HCT116 (cell line): ENCODE measurements at regions not wholly inside any gene's neighbourhood (a gene's known extent, or its start where the extent isn't known, plus 50 kb on each side); places are given as distances from the start of the nearest gene placed in this dataset.

Source experiments
- ATAC-seq: fragments of 200-7000 bp; cut with Tn5 transposase; 2 replicates; pipeline ENCODE4 v1.9.1; 2020; ENCODE audit warnings: mild to moderate bottlenecking, moderate library complexity
- BruUV-seq: library from RNA; stranded (reverse); fragments of 400-500 nt; replicated peaks from 2 replicates; lab custom pipeline; 2021; lab: Mats Ljungman, UMichigan
- CTCF ChIA-PET: fragments of 300-600 bp; sonication (Branson Sonifier 250); formaldehyde crosslinking; loops from one replicate; lab custom pipeline; 2021; ENCODE audit warnings: antibody characterized with exemption; lab: Charles Lee
- POLR2A ChIA-PET: fragments of 300-600, 350-600 bp; sonication (Branson Sonifier 250); formaldehyde crosslinking; loops from one replicate; lab custom pipeline; 2021; ENCODE audit warnings: antibody characterized with exemption; lab: Charles Lee
- RAD21 ChIA-PET, 2 experiments: fragments of 300-600 bp; sonication (Branson Sonifier 250); formaldehyde crosslinking; loops; one replicate each; lab custom pipeline; 2023; ENCODE audit warnings: low total read pairs in 2 of 2; ENCODE audit not compliant: uncharacterized antibody in 2 of 2, unreplicated experiment in 2 of 2, low non-redundant PET in 1 of 2; lab: Charles Lee
- DNase-seq: peaks from one replicate; pipeline ENCODE4 v3.0.0-alpha.2; 2010; ENCODE audit warnings: low read depth, low spot score
- H2AFZ ChIP-seq: fragments of 200-600 bp; shearing (Covaris generic), sonication (generic); 2 replicates; pipeline ENCODE4 v1.6.1; 2017; ENCODE audit warnings: low read depth, mixed run types, mixed read lengths, antibody characterized with exemption, low read length; ENCODE audit not compliant: poor library complexity, severe bottlenecking
- H3K27ac ChIP-seq: 2 replicates; pipeline ENCODE4 v1.5.1; 2012; ENCODE audit warnings: low read depth, low read length
- H3K27me3 ChIP-seq: fragments of 200-600 bp; sonication (generic); 2 replicates; pipeline ENCODE4 v1.6.1; 2016; ENCODE audit warnings: mixed run types, low read length, mixed read lengths; ENCODE audit not compliant: insufficient read depth
- H3K36me3 ChIP-seq, 2 experiments: fragments of 200-500 bp in 1 of 2; fragments of 200-600 bp in 1 of 2; sonication (Bioruptor generic) in 1 of 2; sonication (generic) in 1 of 2; 2 replicates each; pipeline versions ENCODE4 v1.5.1 to v1.6.1; 2014 to 2016; ENCODE audit warnings: low read length in 2 of 2, inconsistent platforms in 1 of 2, mixed read lengths in 1 of 2, mixed run types in 1 of 2; ENCODE audit not compliant: insufficient read depth in 2 of 2, control insufficient read depth in 1 of 2
- H3K4me1 ChIP-seq, 2 experiments: fragments of 200-600 bp in 1 of 2; sonication (generic) in 1 of 2; 2 replicates each; pipeline versions ENCODE4 v1.5.1 to v1.6.1; 2012 to 2017; ENCODE audit warnings: low read length in 2 of 2, inconsistent platforms in 1 of 2, mild to moderate bottlenecking in 1 of 2, mixed read lengths in 1 of 2, mixed run types in 1 of 2, moderate library complexity in 1 of 2; ENCODE audit not compliant: insufficient read depth in 2 of 2, control insufficient read depth in 1 of 2
- H3K4me2 ChIP-seq: fragments of 200-600 bp; sonication (generic); 2 replicates; pipeline ENCODE4 v1.6.1; 2017; ENCODE audit warnings: mixed run types, low read length, mixed read lengths
- H3K4me3 ChIP-seq, 2 experiments: fragments of 200-600 bp in 1 of 2; sonication (generic) in 1 of 2; replicated peaks in 1 of 2; 2 replicates each; pipeline ENCODE4 v1.5.1; 2011 to 2016; ENCODE audit warnings: low read length in 2 of 2, control low read depth in 1 of 2, low read depth in 1 of 2, mild to moderate bottlenecking in 1 of 2, mixed read lengths in 1 of 2, mixed run types in 1 of 2
- H3K79me2 ChIP-seq: fragments of 200-600 bp; sonication (generic); 2 replicates; pipeline ENCODE4 v1.6.1; 2017; ENCODE audit warnings: mild to moderate bottlenecking, mixed run types, low read length, moderate library complexity, mixed read lengths; ENCODE audit not compliant: insufficient read depth
- H3K9ac ChIP-seq: fragments of 200-600 bp; sonication (generic); 2 replicates; pipeline ENCODE4 v1.6.1; 2016; ENCODE audit warnings: low read length, mixed read lengths
- H3K9me2 ChIP-seq: fragments of 200-600 bp; sonication (generic), shearing (Covaris generic); 2 replicates; pipeline ENCODE4 v1.6.1; 2017; ENCODE audit warnings: mixed run types, mild to moderate bottlenecking, moderate library complexity; ENCODE audit not compliant: insufficient read depth
- H3K9me3 ChIP-seq, 2 experiments: fragments of 200-500 bp in 1 of 2; fragments of 200-600 bp in 1 of 2; sonication (Bioruptor generic) in 1 of 2; sonication (generic) in 1 of 2; 2 replicates each; pipeline ENCODE4 v1.6.1; 2014 to 2017; ENCODE audit warnings: low read length in 2 of 2, mixed read lengths in 2 of 2, inconsistent platforms in 1 of 2, low read depth in 1 of 2, mild to moderate bottlenecking in 1 of 2, mixed run types in 1 of 2, moderate library complexity in 1 of 2; ENCODE audit not compliant: control insufficient read depth in 1 of 2, insufficient read depth in 1 of 2
- H4K20me1 ChIP-seq: fragments of 200-600 bp; sonication (generic), shearing (Covaris generic); 2 replicates; pipeline ENCODE4 v1.6.1; 2017; ENCODE audit warnings: mixed run types, mild to moderate bottlenecking, moderate library complexity; ENCODE audit not compliant: insufficient read depth
- CBX3 ChIP-seq: IDR thresholded peaks from 2 replicates; pipeline ENCODE4 v1.6.1; 2012; ENCODE audit warnings: low read depth
- ELF1 ChIP-seq: IDR thresholded peaks from 2 replicates; pipeline ENCODE4 v1.6.1; 2012; ENCODE audit warnings: low read depth, borderline replicate concordance
- EZH2phosphoT487 ChIP-seq: fragments of 200-600 bp; IDR thresholded peaks from 2 replicates; pipeline ENCODE4 v1.6.1; 2018; ENCODE audit warnings: antibody characterized with exemption, borderline replicate concordance
- JUND ChIP-seq: IDR thresholded peaks from 2 replicates; pipeline ENCODE4 v1.6.1; 2012
- POLR2A ChIP-seq: IDR thresholded peaks from 2 replicates; pipeline ENCODE4 v1.7.0; 2011; ENCODE audit warnings: borderline replicate concordance; ENCODE audit not compliant: insufficient read depth, insufficient read length; ENCODE audit errors: extremely low read depth
- POLR2AphosphoS5 ChIP-seq: IDR thresholded peaks from 2 replicates; pipeline ENCODE4 v1.6.1; 2011; ENCODE audit warnings: mild to moderate bottlenecking, low read depth, low read length, moderate library complexity
- SIN3A ChIP-seq: IDR thresholded peaks from 2 replicates; pipeline ENCODE4 v1.6.1; 2012; ENCODE audit warnings: low read depth
- SRF ChIP-seq: IDR thresholded peaks from 2 replicates; pipeline ENCODE4 v1.6.1; 2012; ENCODE audit warnings: low read depth
- ZNF274 ChIP-seq: fragments of 200-500 bp; sonication (Bioruptor generic); IDR thresholded peaks from 2 replicates; pipeline ENCODE4 v1.6.1; 2014; ENCODE audit warnings: mild to moderate bottlenecking, low read depth, low read length, inconsistent platforms
- intact Hi-C: fragments of 100-400 bp; cut with micrococcal nuclease; formaldehyde crosslinking; loops from 2 replicates; pipeline ENCODE4 v1.10.0; 2022
- TF ChIP-seq, protein P1 (sequence below): IDR thresholded peaks from 2 replicates; pipeline ENCODE4 v1.6.1; 2012; ENCODE audit warnings: low read depth

DNA sequence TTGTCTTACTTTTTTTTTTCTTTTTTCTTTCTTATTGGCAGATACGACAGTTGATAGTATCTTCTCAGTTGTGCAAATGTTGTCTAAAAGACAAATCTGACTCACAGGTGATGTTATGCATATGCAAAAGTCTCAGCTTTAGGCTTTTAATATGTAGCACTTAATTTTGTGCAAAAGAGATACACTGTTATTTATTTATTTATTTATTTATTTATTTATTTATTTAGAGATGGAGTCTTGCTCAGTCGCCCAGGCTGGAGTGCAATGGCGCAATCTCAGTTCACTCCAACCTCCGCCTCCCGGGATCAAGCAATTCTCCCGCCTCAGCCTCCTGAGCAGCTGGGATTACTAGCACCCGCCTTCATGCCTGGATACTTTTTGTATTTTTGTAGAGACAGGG lies 383.9 kb upstream of the PCDH9 start:
- no peak for ATAC-seq
- CTCF ChIA-PET = no interaction called here
- Histone ChIP-seq H3K4me3 (no peak overlapping the region), H3K4me2 (no peak overlapping the region), H2AFZ (no peak overlapping the region)
- intact Hi-C loops = no loop called here
- TF ChIP-seq ELF1 (no peak), SIN3A (no peak), POLR2A (no peak), JUND (no peak), EZH2phosphoT487 (no peak), SRF (no peak), ZNF274 (no peak), CBX3 (no peak), POLR2AphosphoS5 (no peak)
- TF ChIP-seq, protein P1, sequence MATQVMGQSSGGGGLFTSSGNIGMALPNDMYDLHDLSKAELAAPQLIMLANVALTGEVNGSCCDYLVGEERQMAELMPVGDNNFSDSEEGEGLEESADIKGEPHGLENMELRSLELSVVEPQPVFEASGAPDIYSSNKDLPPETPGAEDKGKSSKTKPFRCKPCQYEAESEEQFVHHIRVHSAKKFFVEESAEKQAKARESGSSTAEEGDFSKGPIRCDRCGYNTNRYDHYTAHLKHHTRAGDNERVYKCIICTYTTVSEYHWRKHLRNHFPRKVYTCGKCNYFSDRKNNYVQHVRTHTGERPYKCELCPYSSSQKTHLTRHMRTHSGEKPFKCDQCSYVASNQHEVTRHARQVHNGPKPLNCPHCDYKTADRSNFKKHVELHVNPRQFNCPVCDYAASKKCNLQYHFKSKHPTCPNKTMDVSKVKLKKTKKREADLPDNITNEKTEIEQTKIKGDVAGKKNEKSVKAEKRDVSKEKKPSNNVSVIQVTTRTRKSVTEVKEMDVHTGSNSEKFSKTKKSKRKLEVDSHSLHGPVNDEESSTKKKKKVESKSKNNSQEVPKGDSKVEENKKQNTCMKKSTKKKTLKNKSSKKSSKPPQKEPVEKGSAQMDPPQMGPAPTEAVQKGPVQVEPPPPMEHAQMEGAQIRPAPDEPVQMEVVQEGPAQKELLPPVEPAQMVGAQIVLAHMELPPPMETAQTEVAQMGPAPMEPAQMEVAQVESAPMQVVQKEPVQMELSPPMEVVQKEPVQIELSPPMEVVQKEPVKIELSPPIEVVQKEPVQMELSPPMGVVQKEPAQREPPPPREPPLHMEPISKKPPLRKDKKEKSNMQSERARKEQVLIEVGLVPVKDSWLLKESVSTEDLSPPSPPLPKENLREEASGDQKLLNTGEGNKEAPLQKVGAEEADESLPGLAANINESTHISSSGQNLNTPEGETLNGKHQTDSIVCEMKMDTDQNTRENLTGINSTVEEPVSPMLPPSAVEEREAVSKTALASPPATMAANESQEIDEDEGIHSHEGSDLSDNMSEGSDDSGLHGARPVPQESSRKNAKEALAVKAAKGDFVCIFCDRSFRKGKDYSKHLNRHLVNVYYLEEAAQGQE = no peak
- TF ChIP-seq, all 23 proteins: peak for 0
- Histone ChIP-seq H3K27ac (no peak overlapping the region), H3K36me3 (no peaks in the 10 kb centered on the region), H3K9me3 (no peaks in the 10 kb centered on the region), H3K4me1 (no peaks in the 10 kb centered on the region), H4K20me1 (no peaks in the 10 kb centered on the region), H3K79me2 (no peaks in the 10 kb centered on the region), H3K27me3 (no peaks in the 10 kb centered on the region), H3K9me2 (no peaks in the 10 kb centered on the region), H3K9ac (no peak overlapping the region)
- DNase-seq = no peak
- RAD21 ChIA-PET = no interaction called here
- BruUV-seq = no TSS peak
- POLR2A ChIA-PET = no interaction called here
